ENCODE measurements at regions not wholly inside any gene's neighbourhood (a gene's known extent, or its start where the extent isn't known, plus 50 kb on each side); places are given as distances from the start of the nearest gene placed in this dataset.

- TF ChIP-seq CTCF (conservative IDR thresholded peaks at IDR 0.05; ENCODE audit: low read length) (no peak), EZH2phosphoT487 (IDR thresholded peaks at IDR 0.05; ENCODE audit: borderline replicate concordance) (no peak)
These were observed 565.4 kb upstream of the AUTS2 start for GRCh38 chr7:69032848-69033247.
